Erythroblast (primary cell): ENCODE measurements at regions not wholly inside any gene's neighbourhood (a gene's known extent, or its start where the extent isn't known, plus 50 kb on each side); places are given as distances from the start of the nearest gene placed in this dataset.
"Not testable (repeated sequence)": the region's sequence is repeated elsewhere in the genome, so short reads cannot be mapped to it uniquely, and the experiment has no call there.

ENCODE experiments used
- GATA1 ChIP-seq: IDR thresholded peaks from 2 replicates; pipeline ENCODE4 v1.6.1; 2011; ENCODE audit warnings: low read depth, mild to moderate bottlenecking, control low read depth, low read length, moderate library complexity
- POLR2A ChIP-seq: IDR thresholded peaks from 2 replicates; pipeline ENCODE4 v1.6.1; 2011; ENCODE audit warnings: mild to moderate bottlenecking, low read length

DNA sequence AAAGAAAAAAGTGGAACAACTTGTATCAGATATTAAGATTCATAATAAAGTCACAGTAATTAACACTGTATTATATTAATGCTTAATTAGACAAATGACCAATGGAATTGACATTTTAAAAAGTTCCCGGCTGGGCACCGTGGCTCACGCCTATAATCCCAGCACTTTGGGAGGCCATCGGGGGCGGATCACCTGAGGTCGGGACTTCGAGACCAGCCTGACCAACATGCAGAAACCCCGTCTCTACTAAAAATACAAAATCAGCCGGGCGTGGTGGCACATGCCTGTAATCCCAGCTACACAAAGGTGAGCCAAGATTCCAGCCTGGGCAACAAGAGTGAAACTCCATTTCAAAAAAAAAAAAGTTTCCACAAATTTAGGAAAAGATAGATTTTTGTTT lies 188.9 kb upstream of the TP63 start:
- not testable (repeated sequence) for TF ChIP-seq GATA1, POLR2A
